NCI-H128 (cell line): ENCODE measurements at regions not wholly inside any gene's neighbourhood (a gene's known extent, or its start where the extent isn't known, plus 50 kb on each side); places are given as distances from the start of the nearest gene placed in this dataset.

ENCODE experiments used
- DNase-seq: peaks from one replicate; lab custom pipeline; 2025; ENCODE audit not compliant: unreplicated experiment; lab: John Stamatoyannopoulos, UW

DNA sequence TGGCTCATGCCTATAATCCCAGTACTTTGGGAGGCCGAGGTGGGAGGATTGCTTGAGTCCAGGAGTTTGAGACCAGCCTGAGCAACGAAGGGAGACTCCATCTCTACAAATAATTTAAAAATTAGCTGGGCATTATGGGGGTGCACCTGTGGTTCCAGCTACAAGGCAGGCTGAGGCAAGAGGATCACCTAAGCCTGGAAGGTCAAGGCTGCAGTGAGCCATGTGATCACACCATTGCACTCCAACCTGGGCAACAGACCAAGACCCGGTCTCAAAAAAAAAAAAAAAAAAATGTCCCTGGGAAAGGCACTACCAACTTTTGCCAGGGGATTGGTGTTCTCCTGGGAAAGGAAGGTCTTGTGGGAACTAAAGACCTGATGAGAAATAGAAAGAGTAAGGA is 134.2 kb upstream of the AUTS2 start:
- no peak for DNase-seq

GRCh38 chr7:69465262-69465661 is 133.0 kb upstream of the AUTS2 start:
- no peak for DNase-seq

DNA sequence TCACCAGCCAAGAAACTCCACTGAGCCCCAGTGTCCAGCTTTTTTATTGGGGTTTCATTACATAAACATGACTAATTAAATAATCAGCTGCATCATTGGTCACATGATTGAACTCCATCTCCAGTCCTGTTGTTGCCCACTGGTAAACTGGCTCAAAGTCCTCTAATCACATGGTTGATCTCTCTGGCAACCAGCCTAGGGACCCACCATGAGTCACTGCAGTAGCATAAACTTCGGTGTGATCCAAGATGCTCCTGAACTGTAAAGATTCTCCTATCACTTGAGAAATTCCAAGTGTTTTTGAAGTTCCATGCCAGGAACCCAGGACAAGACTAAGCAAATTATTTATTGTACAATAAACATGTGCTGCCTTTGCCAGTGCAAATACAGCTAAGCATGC is 130.4 kb upstream of the AUTS2 start:
- DNase-seq: no peak

GRCh38 chr7:69476416-69476815 is 121.9 kb upstream of the AUTS2 start:
- DNase-seq: no peak

- DNase-seq: no peak
These were observed 115.6 kb upstream of the AUTS2 start for GRCh38 chr7:69482676-69483075.

DNA sequence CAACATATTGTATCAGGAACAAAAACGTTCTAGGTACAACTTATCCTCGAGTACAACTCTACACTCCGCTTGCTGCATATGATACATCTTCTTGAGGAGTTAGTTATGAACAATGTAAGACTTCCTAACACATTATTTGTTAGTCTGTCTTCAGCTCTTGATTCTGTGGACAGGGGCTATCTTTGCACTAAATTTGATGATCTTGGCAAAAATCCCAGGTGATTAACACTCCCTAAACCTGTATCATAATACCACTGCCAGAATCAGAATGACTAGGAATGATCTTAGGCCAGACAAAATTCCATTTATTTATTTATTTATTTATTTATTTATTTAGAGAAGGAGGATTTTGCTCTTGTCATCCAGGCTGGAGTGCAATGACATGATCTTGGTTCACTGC is 108.7 kb upstream of the AUTS2 start:
- DNase-seq: no peak

GRCh38 chr7:69498671-69499070 is 99.6 kb upstream of the AUTS2 start:
- no peak for DNase-seq

GRCh38 chr7:69502358-69502757 is 95.9 kb upstream of the AUTS2 start:
- no peak for DNase-seq

DNA sequence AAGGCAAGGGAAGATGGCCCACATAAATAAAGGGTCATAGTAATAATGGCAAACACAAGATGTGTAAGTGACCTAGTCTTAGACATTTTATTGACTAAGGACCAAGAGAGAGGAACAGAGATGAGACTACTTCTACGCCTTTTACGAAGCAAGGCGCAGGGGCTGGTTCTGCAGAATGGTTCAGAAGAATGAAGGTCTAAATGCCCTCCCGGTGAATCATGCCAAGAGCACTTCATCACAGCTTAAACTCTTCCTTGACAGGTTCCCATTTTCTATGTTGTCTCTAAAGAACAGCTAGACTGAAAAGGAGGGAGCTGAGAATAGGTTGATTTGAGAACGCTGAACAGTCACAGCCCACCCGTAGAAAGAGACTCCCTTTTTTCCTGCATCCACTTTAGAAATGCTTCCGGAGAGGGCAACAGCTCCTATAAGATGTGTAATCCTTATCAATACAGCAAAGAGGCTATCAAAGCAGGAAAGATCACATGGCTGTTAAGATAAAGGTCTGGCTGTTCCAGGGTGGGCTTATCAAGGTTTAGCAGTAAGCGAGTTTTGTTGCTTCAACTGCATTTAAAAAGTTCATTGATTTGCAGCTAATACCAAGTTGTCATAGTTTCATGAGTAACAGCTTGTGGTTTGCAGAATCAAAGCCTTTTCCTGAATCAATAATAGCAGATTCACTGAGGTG is 93.4 kb upstream of the AUTS2 start:
- no peak for DNase-seq

DNA sequence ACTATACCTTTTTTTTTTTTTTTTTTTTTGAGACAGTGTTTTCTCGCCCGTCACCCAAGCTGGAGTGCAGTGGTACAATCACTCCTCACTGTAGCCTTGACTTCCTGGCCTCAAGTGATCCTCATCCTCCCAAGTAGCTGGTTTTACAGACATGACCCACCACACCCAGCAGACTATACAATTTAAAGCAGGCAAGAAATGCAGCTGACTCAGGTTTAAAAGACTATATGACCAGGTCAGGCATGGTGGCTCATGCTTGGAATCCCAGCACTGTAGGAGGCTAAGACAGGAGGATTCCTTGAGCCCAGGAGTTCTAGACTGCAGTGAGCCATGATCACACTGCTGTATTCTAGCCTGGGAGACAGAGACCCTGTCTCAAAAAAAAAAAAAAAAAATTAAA is 89.5 kb upstream of the AUTS2 start:
- no peak for DNase-seq

- no peak for DNase-seq
These were observed 88.2 kb upstream of the AUTS2 start for GRCh38 chr7:69510114-69510513.

GRCh38 chr7:69515495-69516212 is 82.6 kb upstream of the AUTS2 start:
- no peak for DNase-seq

DNA sequence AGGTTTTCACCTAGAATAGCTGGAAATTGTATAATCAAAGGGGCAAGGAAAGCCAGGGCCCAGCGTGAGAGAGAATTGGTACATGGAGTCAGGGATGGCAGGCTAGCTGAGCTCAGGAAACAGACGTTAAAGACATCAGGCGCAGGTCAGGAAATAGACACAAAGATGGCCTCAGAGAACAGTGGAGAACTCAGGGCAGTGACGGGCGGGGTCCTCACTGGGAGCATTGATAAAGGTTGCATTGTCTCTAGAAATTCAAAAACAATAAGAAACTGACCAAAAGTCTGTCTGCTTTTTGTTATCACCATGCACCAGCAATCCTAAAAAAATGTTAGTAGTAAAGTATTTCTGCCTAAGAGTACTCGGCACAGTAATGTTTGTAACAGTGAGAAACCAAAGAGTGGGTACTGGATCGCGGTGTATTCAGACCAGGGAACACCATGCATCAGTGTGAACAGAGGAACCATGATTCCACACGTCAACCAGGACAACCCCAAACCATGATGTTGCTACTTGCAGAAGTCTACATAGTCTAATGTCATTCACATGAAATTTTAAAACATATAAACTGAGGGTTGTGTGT is 81.9 kb upstream of the AUTS2 start:
- DNase-seq: no peak

DNA sequence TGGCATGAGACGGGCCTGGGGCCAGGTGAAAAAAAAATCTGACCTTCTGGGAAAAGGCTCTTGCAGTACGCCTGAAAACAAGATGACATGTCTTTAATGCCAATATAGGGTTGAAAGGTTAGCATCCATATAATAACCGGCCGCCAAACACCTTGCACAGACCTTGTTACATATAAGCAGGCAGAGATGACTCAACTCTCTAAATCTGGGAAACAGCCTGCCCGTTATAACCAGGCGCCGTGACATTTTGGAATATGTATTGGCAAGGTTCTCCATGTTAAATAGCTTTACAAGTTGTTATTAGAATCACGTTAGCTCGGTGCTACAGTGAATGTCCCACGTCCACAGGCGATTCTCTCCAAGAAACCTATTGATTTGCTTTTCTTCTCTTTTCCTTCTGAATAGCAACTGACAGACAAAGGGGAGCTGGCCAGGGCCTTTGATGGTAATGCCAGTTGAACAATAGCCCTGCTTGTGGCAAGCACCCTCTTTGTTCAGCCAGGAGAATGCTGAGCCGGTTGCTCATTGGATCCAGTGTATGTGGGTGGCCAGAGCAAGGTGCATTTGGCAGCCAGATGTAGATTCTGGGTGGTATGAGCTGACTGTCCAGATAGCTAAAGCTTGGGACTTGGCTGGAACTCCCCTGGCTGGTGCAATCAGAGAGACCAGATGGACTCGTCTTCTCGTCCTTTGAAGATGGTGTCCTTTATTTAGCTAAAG is 80.1 kb upstream of the AUTS2 start:
- no peak for DNase-seq

DNA sequence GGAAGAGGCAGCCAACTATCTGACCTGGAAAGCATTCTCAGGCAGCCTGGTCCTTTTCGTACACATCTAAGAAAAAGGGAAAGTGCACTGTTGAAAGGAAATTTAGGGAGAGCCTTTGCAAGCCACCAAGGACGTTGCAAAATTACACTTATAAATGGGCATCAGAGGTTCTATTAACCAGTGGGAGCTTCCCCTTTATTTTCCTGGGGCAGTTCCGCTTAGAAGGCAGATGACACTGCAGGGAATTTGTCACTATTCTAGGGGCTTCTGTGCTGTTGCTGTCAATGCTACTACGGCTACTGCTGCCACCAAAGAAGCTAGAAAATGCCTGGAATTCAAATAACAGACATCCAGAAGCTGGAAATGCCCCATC is 79.6 kb upstream of the AUTS2 start:
- DNase-seq: no peak

DNA sequence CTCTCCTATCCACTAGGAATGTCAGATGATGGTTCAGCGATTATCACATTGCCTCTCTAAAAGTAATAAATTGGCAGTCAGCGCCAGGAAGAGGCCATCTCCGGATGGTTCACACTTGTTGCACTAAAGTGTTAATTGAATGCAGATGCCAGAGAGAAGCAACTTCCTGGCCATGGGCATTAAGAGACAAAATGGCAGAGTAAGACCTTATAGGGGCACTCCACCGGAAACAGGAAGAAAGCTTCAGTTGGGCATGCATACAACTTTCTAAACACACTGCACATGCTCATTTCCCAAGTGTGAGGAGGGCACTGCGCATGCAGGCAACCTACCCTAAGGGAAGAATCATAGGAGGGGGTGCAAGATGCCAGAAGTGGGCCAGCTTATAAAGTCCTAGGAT is 71.7 kb upstream of the AUTS2 start:
- DNase-seq: no peak

GRCh38 chr7:69527706-69528105 is 70.6 kb upstream of the AUTS2 start:
- DNase-seq: no peak

- no peak for DNase-seq
These were observed 67.2 kb upstream of the AUTS2 start for GRCh38 chr7:69531050-69531449.

DNA sequence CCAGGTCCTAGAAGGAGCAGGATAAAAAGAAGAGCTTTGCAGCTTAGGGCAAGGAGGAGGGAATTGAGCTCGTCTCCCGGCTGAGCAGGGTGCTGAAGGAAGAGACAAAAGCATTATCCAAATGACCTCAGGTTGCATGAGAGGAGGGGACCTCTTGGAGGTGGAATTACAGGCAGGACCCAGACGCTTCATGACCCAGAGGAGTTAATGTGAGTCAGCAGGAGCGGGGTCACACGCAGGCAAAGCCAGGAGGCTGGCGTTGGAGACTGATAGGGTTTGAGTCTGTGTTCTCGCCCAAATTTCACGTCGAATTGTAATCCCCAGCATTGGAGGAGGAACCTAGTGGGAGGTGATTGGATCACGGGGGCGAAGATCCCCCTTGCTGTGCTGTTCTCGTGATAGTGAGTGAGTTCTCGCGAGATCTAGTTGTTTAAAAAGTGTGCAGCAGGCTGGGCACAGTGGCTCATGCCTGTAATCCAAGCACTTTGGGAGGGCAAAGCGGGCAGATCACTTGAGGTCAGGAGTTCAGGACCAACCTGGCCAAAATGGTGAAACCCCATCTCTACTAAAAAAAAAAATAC is 63.7 kb upstream of the AUTS2 start:
- no peak for DNase-seq

DNA sequence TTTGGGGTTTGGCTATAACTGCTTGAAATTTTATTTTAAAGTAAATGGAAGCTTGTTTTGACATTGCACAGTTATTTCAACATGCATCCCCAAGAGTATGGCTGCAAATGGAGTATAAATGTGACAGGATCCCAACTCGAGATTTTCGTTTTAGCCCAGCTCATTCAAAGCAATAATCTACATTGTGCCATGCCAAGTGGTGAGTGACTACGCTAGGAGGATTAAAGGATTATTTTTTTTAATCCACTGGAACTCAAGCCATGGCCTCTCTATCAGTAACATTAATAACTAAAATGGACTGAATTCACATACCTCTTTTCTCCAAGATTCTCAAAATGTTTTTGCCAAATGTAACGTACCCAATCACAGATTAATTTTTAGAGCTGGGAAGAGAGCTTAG is 60.6 kb upstream of the AUTS2 start:
- DNase-seq: no peak

DNA sequence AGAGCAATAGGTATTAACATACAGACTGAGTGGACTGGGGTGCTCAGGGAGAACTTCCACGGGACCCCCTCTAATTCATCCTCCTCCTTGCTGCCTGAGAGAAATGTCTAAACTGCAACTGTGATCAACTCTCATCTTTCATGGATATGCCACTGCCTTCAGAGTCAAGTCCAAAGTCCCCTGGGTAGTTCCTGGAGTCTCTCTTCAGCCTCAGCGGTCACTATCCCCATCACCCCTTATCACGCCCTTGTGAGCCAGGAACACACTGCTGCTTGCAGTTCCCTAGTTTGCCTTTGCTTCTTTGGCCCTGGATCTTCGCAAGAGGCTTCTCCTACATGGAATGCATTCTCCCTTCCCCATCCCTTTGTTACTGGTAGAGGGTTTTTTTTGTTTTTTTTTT is 58.7 kb upstream of the AUTS2 start:
- no peak for DNase-seq

- no peak for DNase-seq
These were observed 58.0 kb upstream of the AUTS2 start for GRCh38 chr7:69540287-69540686.
